ENCODE measurements at regions not wholly inside any gene's neighbourhood (a gene's known extent, or its start where the extent isn't known, plus 50 kb on each side); places are given as distances from the start of the nearest gene placed in this dataset.

DNA sequence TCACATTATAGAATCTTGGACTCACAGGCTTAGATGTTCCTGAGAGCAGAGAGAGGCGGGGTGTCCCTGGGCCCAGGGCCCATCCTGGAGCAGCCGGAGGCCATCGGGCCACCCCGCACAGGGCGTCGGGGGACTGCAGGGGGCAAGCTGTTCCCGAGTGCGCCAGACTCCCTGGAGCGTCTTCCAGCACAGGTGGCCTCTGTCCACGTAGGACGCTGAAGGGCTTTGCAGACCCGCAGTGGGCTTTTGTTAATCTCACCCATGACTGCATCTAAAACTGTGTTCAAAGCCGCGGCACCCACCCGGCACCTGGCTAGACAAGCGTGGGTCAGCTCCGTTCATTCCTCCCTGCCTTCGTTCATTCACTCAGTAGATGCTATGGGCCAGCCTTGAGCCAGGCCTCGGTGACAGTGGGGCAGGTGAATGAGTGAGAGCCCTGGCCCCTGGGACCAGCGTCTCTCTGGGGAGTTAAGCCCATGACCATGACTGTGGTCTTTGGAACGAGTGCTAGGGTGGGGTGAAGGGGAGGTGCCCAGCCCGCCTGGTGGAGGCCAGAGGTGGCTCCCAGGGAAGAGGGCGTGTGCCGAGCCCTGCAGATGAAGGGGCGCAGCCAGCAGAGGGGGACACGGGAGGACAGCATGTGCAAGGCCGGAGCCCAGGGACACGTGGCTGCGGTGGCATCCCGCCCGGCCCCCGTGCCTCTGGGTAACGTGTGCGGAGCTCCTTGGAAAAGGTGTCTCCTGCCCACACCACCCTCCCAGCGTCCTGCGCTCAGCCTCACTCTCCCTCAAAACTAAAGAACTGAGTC is 98.3 kb downstream of the HMX1 start:
- DNase-seq: peak; percentile 9

DNA sequence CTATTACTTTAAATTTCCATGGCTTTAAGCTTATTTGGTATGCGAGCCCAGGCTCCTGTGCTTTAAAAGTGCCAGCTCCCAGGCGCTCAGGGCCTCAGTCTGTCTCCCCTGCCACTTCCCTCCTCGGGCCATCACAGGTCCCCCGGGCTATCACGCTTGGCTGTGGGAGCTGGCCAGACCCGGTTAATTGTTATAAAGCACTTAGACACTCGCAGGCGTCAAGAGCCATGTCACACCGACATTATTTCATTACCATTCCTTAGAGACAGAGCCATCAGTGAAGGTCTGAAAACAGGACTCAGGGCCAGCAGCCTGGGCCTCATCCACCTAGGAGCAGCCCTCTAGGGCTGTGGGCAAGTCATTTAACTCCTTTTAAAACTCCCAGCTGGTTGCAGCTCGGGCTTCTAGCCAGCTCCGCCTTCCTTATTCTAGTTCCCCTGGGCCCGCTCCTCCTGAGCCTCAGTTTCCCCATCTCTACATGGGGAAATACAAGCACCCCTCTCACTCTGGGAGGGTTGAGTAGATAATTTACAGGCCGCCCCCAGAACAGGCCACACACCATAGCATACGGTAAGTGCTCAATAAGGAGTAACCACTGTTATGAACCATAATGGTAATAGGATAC is 99.0 kb downstream of the HMX1 start:
- peak; percentile 18 for DNase-seq

DNA sequence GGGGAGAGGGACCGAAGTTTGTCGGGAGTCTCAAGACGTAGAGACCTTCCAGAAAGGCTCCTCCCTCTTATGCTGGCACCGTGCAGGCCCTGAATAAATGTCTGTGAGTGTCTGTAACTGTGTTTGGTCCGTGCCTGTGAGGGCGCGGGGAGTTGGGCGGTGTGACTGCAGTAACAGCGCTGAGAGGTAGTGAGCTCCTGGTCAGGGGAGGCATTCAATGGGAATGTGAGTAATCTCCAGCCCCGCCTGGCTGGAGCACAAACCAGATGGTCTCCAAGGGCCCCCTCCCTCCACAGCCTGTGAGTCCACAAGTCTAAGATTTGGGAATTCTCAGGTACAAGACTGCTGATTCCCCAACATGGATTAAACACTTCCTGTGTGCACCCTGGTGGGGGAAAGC is 100.0 kb downstream of the HMX1 start:
- peak; percentile 9 for DNase-seq

DNA sequence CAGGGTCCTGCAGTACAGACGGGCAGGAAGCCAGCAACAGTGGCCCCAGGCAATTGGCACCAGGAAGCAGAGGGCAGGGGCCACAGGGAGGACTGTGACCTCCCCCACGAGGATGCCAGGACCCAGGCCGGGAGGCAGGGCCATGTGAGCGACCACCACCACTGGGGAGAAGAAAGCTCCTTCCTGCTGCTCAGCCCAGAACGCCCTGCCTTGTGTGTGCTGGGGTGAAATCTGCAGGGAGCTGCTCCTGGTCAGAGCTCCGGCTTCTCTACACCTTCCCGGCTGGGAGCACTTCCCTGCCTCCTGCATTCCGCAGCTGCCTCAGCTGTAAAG is 100.4 kb downstream of the HMX1 start:
- peak; percentile 24 for DNase-seq

DNA sequence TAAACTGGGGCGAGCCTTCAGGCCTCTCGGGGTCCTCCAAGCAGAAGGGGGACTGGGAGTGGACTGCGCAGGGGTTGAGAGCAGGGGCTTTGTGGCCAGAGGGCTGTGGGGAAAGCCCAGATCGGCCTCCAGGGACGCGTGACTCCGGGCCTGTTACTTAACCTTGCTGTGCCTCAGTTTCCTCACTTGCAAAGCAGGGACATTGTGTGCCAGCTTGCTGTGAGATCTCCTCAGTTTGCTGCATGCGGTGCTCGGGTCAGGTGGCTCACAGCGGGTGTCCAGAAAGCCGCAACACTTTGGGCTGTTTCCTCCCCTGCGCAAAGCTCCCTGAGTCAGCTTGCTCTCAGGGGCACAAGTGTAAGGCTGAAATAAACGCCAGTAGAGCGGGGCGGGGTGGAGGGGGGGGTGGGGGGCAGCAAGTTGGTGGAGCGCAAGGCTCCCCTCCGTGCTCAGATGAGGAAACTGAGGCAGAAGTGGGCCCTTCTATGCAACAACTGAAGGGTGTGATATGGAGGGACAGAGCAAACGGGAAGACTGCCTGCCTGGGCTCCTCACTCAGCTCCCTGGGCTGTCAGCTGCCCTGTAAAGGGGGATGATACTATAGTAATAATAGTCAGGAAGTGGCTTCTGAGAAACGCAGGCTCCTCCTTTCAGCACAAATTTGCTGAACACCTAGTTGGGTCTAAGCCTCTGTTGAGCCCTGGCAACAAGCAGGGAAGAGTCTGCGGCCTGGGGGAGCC is 101.0 kb downstream of the HMX1 start:
- peak; percentile 9 for DNase-seq

DNA sequence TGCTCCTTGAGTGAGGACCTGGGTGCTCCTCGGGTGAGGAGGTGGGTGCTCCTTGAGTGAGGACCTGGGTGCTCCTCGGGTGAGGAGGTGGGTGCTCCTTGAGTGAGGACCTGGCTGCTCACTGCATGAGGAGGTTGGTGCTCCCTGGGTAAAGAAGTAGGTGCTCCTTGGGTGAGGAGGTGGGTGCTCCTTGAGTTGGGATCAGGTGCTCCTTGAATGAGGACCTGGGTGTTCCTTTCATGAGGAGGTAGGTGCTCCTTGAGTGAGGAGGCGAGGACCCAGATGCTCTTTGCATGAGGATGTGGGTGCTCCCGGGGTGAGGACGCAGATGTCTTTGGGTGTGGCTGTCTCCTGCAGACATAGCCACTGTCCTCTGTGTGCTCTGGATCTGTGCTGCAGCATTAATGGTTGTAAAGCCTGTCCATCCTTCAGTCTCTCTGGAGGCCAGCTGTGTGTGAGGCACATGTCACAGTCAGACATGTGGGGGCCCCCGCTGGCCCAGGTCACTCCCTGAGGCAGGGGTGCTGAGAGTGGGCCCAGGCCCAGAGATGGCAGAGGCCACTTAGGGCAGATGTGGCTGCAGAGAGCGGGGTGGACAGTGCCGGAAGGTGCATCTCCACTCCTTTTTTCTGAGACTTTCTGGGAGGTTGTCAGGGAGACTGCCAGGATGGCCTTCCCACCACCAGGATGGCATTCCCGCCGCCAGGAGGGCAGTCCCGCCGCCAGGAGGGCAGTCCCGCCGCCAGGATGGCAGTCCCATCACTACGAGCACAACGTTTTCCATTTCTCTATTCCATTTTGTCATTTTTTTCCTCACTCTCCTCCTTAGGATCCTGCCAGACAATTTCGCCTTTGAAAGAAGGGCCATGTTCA is 101.8 kb downstream of the HMX1 start:
- DNase-seq: peak; percentile 25

DNA sequence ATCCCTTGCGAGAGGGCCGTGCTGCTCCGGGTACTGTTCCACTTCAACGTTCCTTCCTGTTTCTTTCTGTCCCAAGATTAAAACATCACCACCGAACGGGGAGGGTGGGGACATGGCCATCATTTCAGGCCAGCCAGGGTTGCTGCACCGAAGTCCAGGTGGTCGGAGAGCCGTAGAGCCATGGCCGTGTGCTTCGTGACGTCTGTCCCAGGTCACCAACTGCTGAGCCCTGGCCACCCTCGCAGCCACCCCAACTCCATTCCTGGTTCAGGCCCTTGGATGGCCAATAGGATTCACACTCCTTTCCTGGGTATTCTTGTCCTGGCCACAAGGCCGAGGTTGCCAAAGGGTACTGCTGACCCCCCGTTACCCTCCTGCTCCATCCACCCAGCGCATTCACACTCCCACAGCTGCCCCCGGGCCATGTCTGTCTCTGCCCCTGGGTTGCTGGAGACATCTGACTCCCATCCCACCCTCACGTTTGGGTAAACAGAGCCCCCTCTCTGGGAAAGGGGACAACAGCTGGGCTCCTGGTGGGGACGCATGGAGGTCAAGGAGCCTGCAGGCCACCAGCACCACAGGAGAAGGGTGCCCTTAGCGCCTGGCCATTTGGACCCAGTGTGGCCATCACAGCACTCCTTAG is 103.2 kb downstream of the HMX1 start:
- peak; percentile 23 for DNase-seq

DNA sequence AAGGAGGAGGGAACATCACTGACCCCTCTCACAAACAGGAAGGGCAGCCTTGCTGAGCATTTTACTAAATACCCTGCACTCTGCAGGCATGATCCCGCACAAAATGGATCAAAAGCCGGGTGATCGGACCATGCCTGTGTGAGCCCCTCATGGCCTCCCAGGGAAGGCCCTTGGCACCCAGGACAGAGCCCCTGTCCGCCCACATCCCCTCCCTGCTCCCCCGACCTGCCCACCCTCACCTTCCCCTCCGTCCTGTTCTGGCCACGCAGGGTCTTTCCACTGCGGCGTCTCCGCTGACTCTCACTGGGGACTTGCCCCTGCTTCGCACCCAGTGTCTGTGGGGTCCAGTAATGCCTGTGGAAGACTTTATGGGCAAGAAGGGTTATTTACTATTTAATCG is 105.0 kb downstream of the HMX1 start:
- DNase-seq: no peak

DNA sequence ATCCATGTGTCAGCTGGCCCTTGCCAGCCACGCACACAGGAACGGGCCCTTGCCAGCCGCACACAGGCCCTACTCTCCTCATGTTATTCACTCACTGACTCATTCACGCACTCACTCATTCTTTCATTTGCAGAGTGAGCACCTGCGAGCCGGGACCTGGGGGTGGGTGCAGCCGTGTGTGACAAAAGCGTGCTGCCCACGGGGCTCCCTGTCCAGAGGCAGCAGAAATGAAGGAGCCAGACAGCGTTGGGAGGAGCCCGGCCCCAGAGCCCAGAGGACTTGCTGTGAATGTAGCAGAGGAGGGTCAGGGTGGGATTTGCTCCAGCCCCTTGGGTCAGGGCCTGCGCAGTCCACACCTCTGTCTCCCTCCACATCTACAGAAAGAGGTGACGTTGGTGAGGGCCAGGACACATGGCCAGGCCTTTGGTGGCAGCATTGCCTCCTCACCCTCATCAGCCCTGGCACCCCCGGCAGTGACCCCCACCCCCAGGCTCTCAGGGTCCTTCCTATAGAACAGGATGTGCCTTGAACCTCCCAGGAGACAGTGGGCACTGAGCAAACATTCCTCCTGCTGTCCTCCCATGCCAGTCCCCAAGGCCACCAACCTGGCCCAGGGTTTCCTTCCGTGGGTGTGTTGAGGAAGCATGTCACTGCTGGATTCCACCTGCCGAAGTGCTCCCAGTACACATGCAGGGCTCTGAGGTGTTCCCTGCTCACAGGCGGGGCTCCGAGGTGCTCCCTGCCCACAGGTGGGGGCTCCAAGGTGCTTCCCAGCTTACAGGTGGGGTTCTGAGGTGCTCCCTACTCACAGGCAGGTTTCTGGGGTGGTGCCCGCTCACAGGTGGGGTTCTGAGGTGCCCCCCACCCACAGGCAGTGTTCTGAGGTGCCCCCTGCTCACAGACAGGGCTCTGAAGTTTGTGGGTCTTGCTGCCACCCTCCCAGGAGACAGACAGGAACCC is 105.7 kb downstream of the HMX1 start:
- DNase-seq: peak; percentile 40

DNA sequence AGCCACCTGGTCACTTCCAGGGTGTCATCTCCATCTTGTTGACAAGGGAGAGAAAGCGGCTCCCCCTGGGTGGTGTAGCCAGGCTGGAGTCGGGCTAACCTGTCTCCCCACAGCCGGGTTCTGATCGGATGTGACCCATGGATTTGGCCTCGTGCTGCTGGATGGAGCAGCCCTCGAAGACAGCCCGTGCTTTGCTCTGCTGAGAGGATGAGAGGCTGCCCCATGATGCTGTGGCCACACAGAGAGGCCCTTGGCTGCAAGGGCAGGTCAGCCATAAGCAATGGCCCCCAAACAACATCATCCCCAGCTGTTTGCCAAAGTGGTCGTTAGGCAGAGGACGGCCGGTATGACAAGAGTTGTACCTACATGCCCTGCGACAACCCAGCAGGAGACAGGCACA is 106.6 kb downstream of the HMX1 start:
- no peak for DNase-seq

DNA sequence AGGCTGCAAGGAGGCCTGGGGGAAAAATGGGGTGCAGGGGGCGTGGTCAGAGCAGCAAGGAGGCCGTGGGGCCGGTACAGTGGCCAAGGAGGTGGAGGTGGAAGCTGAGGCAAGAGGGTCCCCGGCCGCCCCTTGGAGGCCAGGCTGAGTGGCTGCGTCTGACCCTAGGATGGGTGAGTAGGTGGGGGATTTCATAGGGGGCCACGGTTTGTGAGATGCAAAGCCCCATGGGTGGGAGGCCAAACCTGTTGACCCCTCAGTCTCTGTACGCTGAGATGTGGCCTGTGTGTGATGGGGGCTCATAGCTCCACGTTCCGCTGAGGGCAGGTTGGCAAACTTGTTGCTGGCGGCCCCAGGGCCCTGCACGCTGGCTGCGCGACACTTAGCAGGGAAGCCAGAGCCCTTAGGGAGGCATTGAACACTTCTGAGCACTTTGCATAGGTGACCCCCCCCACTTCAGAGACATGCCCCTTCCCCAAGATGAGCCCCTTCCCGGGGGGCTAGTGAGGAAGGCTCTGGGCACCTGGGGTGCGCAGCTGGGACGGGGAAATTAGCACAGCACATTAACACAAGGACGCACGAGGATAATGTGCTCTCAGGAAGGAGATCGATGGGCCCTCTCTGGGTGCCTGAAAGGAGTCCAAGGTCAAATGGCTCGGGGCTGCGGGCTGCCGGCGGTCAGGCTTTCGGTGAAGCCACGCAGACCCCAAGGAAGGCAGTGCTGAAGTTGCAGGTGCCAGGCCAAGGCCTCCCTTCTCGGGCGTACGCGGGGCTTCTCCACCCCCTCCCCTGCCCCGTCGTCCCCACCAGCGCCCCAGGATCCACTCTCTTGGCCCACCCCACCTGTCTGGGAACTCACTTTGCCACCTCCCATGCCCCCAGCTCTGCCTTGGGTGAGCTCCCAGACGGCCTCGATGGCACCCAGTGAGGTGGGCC is 107.4 kb downstream of the HMX1 start:
- DNase-seq: peak; percentile 15

DNA sequence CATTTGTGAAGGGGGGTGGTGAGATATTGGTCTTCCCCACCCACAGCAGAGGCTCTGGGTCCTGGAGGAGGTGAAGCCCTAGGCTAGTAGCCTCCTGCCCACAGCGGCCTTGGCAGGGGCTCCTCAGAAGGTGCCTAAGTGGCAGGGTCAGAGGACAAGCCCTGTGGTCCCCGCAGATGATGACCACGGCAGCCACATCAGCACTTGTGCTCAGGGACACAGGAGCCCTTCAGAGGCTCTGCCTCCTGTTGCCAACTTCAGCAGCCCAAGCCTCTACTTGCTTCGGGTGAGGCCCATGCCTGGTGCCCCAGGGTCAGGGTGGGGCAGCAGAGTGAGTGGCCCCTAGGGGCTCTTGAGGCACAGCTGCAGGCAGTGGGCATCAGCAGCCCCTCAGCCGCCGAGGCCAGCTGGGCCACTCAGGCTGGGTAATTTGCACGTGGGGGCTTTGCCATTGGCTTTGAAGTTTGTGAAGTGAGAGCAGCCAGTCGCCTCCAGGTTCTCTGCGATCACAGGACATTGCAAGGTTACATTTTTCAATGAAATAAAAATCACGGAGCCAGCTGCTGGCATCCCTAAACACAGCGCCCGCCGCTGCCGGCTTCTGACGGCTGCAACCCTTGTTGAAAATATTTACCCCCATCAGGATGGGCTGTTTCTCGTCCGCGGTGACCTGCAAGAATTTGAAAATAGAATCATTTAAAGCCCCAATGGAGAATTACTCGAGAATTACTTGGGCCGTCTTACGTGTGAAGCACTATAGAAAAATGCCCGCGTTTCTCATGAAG is 108.5 kb downstream of the HMX1 start:
- DNase-seq: peak; percentile 19

DNA sequence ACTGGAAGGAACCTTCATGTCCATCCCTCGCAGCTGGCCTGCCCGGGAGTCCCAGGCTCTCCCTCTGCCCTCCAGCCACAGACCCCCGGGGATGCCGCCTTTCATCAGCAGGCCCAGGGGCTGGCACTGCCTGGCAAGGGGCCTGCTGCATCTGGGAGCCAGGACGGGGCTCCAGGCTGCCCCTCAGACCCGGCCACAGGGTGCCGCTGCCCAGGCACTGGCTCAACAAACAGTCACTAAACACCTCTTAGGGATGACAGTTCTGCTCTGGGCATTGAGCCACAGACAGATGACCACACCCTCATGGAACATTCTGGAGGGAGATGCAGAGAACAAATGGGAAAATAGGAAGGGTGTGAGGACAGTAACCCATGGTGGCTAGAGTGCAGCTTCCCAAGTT is 109.3 kb downstream of the HMX1 start:
- DNase-seq: no peak

DNA sequence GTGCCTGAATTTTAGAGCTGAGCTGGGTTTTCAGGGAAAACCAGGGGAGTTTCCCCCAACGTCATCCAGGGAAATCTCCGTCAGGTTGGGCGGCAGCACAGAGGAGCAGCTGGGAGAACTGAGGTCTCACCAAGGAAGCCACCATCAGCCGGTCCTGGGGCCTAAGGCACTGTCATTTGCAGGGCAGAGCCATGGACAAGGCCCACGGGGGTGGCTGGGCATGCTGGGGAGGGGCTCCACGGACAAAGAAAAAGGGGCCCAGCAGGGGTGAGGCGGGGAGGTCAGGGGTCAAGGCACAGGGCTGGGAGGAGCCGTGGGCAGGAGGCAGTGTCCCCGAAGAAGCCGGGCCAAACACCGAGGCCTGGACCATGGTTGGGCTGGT is 109.8 kb downstream of the HMX1 start:
- no peak for DNase-seq

DNA sequence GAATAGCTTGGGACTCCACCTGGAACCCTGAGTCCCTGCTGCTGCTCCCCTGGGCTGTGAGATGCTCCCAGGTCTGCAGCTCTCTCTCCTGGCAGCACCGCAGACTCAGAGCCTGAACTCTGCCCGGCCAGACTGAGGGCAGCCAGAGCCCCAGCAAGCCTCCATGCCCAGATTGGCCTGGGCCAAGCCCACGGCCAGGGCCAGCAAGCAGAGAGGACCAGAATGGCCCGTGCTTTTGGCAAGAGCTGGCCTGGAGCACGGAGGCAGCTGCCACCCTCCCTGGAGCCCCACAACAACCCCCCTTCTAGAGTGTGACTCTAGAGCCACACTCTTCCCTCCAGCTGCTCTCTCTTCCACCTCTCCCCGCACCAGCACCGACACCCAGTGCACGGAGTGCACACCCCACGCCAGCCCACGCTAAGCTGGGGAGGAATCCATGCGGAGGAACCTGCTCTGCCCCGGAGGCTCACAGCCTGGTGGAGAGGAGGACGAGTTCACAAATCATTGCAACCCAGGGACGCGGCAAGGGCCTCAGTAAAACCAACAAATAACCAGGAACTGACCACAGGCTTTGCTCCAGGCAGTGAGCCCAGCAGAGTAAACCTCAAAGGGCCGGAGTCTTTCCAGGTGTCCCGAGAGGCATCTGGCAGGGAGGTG is 110.3 kb downstream of the HMX1 start:
- DNase-seq: peak; percentile 43

DNA sequence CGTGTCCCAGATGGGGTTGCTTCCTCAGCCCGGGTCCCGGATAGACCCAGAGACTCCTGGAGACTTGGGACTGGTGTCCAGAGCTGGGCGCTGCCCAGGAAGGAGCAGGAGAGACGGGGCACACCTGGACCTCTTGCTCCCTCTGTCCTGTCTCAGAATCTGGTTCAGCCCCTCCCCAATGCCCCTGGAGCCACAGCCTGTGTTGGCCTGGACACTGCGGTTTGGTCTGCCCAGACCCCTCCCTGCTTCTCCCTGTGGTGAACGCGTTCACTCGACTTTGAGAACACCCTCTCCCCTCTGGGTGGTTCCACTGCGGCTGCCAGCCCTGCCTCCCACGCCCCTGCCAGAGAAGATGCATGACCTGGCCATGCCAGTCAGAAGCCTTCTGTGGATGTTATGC is 111.1 kb downstream of the HMX1 start:
- no peak for DNase-seq

DNA sequence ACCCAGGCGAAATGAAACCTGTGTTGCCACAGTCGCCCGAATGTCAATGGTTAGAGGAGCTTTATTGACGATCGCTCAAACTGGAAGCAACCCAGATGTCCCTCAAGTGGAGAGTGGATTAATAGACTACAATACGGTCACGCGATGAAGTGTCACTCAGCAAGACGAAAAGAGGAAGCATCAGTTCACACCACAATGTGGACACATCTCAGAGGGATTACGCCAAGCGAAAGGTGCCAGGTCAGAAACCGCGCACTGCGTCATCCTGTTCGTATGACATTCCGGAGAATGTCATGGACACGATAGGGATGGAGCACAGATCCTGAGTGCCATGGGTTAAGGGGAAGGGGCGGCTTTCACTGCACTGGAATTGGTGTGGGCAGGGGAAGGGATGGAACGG is 111.7 kb downstream of the HMX1 start:
- DNase-seq: peak; percentile 29

DNA sequence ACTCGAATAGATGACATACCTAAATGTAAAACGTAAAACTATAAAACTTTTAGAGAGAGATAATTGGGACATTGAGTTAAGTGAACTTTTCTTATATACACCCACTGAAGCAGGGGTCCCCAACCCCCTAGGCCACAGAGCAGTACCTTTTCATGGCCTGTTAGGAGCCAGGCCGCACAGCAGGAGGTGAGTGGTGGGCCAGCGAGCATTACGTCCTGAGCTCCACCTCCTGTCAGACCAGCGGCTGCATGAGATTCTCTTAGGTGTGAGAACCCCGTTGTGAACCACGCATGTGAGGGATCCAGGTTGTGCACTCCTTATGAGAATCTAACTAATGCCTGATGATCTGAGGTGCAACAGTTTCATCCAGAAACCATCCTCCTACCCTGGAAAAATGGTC is 114.8 kb downstream of the HMX1 start:
- no peak for DNase-seq
